Natural killer cell treated with Interleukin-12 subunit alpha and Interleukin-12 subunit beta and Interleukin-15 and Interleukin-18, amount 100 ng/mL, for 72 hours (primary cell): ENCODE measurements at regions not wholly inside any gene's neighbourhood (a gene's known extent, or its start where the extent isn't known, plus 50 kb on each side); places are given as distances from the start of the nearest gene placed in this dataset.
A peak's percentile ranks its signal among the peaks of the same experiment; 100 is the strongest.

Experiments
- ATAC-seq, 2 donors: fragments of 150-1000 bp; cut with Tn5 transposase in 1 of 2; sonication (Bioruptor Pico), chemical (Tn5 transposase) in 1 of 2; 2 replicates each; pipeline ENCODE4 v1.10.0; 2021
- DNase-seq: peaks from one replicate; pipeline ENCODE4 v3.0.0; 2022; ENCODE audit warnings: low spot score
- H3K27ac Mint-ChIP-seq, 2 donors: 1 replicate in 1 of 2; 2 replicates in 1 of 2; pipeline ENCODE4 v1.8.0; 2022; ENCODE audit warnings: mixed read lengths in 2 of 2, mild to moderate bottlenecking in 1 of 2, moderate library complexity in 1 of 2
- H3K27me3 Mint-ChIP-seq, 2 donors: 1 replicate in 1 of 2; 2 replicates in 1 of 2; pipeline ENCODE4 v1.8.0; 2022; ENCODE audit warnings: mixed read lengths in 2 of 2
- H3K36me3 Mint-ChIP-seq: one replicate; pipeline ENCODE4 v1.8.0; 2022; ENCODE audit warnings: mixed read lengths
- H3K4me1 Mint-ChIP-seq, 2 donors: 1 replicate in 1 of 2; 2 replicates in 1 of 2; pipeline ENCODE4 v1.8.0; 2022; ENCODE audit warnings: low read depth in 2 of 2, mixed read lengths in 2 of 2, mild to moderate bottlenecking in 1 of 2
- H3K4me3 Mint-ChIP-seq: one replicate; pipeline ENCODE4 v1.8.0; 2022; ENCODE audit warnings: mixed read lengths
- H3K9me3 Mint-ChIP-seq: 2 replicates; pipeline ENCODE4 v1.8.0; 2022; ENCODE audit warnings: mixed read lengths

DNA sequence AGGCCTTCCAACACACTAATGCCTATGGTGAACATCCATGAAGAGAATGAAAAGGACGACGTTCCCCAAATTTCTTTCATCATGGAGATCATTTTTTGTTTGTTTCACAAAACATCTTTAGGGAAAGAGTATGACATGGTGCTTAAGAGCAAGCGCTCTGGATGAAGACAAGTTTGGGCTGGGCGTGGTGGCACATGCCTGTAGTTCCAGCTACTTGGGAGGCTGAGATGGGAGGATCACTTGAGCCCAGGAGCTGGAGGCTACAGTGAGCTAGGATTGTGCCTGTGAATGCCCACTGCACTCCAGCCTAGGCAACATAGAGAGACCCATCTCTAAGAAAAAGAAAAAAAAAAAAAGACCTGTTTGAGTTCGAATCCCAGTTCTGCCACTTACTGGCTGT is 253.1 kb downstream of the PTPRU start:
- H3K4me3 Mint-ChIP-seq, result no peak overlapping the region
- H3K9me3 Mint-ChIP-seq, result no peaks in the 10 kb centered on the region
- ATAC-seq (no peak), DNase-seq (no peak)
- H3K27me3 Mint-ChIP-seq, result peaks cover 8 to 26% of the 10 kb centered on the region in 2 donors
- H3K27ac Mint-ChIP-seq, result no peak overlapping the region
- H3K36me3 Mint-ChIP-seq, result no peaks in the 10 kb centered on the region
- no peaks in the 10 kb centered on the region for H3K4me1 Mint-ChIP-seq

DNA sequence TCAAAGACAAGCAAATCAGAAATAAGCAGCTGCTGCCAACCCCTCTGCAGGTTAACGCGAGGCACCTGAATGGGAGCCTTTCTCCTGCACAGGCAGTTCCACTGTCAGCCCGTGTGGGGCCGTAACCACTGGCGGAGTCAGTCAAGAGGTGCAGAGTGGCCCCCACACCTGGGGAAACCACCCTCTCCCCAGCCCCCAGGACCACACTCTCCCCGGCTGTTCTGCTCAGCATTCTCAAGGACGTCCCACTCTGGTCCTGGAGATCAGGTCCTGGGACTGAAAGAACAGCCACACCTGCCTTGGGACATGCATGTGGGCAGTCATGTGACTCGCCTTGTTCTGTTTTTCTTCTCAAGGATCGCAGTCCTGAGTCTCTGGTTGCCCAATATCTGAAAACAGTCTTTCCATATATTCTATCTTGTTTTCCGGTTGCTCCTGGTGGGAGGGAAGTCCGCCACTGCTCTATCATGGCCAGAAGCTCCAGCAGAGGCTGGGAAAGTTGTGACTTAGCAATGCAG is 252.5 kb downstream of the PTPRU start:
- H3K27ac Mint-ChIP-seq, result no peak overlapping the region
- no peaks in the 10 kb centered on the region for H3K9me3 Mint-ChIP-seq
- no peak for DNase-seq
- H3K36me3 Mint-ChIP-seq, result no peaks in the 10 kb centered on the region
- no peaks in the 10 kb centered on the region for H3K4me1 Mint-ChIP-seq
- no peak for ATAC-seq
- H3K27me3 Mint-ChIP-seq, result peaks cover 8 to 26% of the 10 kb centered on the region in 2 donors
- no peak overlapping the region for H3K4me3 Mint-ChIP-seq

DNA sequence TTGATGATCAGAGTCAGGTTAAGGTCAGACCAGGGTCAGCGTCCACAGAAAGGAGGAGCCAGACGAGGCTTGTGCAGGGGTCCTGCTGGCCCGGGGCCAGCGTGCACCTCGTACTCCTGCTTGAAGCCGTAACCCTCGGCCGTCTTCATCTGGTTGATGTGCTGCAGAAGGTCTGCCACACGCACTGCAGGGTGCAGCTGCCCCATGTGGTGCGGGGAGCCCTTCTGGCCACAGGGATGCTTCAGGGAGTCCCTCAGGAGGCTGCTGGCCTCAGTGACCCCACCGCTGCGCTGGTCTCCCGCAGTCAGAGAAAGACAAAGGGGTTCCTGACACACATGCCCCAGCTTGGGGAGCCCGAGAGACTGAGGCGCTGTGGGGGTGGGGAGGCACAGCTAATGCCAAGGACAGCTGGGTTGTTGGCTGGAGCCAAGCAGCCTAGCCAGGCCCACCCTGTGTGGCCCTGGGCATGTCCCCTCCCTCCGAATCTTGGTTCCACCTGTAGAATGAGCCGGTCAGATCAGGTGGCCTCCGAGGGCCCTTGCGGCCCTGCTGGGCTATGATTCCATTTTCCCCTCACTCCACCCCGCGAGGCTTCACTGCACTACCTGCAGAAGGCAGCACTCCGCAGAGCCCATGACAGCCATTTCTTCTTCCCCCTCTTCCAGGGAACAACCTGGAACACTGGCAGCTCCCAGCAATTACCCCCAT is 251.9 kb downstream of the PTPRU start:
- no peak overlapping the region for H3K27ac Mint-ChIP-seq
- H3K4me3 Mint-ChIP-seq, result no peak overlapping the region
- DNase-seq, result no peak
- no peaks in the 10 kb centered on the region for H3K4me1 Mint-ChIP-seq
- H3K27me3 Mint-ChIP-seq, result peaks cover 8 to 22% of the 10 kb centered on the region in 2 donors
- H3K9me3 Mint-ChIP-seq, result no peaks in the 10 kb centered on the region
- peak in 1 of 2 donors; percentile 11 for ATAC-seq
- H3K36me3 Mint-ChIP-seq, result no peaks in the 10 kb centered on the region

DNA sequence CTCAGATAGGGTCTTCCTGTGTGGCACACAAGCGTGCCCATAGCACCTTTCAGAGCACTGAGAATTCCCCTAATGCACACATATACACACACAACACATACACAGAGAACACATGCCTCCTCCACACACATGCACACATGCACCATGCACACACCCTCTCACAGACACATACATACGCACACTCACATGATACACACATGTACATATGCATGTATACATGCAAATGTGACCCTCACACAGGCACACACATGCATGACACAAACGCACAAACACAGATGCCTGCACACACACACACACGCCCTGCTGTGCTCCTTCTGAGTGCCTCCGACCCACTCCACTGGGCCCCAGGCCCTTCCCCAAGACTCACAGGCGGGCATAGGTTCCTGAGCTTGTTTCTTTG is 251.0 kb downstream of the PTPRU start:
- ATAC-seq, result no peak
- DNase-seq, result no peak
- peaks cover 12 to 27% of the 10 kb centered on the region in 2 donors for H3K27me3 Mint-ChIP-seq
- H3K9me3 Mint-ChIP-seq, result no peaks in the 10 kb centered on the region
- no peak overlapping the region for H3K4me3 Mint-ChIP-seq
- H3K36me3 Mint-ChIP-seq, result no peaks in the 10 kb centered on the region
- H3K4me1 Mint-ChIP-seq, result no peaks in the 10 kb centered on the region
- H3K27ac Mint-ChIP-seq, result no peak overlapping the region

DNA sequence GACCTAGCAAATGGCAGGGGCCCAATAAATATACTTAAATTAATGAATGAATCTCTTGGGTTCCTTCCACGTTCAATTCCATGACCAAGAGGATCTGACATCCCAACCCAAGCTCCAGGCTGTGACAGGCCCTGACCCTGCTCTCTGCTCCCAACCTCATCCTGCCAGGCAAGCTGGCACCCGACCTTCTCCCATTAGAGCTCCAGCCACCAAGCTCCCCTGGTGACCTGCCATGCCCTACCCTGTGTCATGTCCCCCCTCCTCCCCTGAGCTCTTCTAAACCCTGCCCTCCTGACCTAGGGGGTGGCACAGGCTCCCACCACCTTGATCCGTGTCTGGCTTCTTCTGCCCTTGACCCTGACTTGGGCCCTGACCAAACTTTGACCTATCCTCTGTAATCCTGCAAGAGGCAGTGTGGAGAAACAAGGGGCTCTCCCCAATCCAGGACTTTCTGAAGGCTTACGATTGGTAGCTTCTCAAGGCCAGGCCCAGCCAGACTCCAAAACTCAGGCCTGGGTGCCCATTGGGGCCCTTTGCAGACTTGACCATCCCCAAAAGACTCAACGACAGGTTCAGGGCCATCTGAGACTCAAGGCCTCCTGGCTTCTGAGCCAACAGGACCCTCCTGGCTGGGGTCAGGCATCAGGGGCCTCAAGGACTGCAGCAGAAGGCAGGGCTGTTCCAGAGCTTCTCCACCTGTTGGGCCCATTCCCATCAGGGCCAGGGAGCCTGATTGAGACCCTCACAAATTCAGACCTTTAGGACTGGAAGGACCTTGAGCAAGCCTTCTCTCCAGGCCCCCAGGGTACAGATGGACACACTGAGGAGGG is 249.0 kb downstream of the PTPRU start:
- Mint-ChIP-seq H3K36me3 (no peaks in the 10 kb centered on the region), H3K4me1 (no peaks in the 10 kb centered on the region), H3K27ac (no peak overlapping the region), H3K27me3 (peaks cover 14 to 33% of the 10 kb centered on the region in 2 donors), H3K4me3 (no peak overlapping the region), H3K9me3 (no peaks in the 10 kb centered on the region)
- DNase-seq (no peak), ATAC-seq (peak in 1 of 2 donors; percentile 28)

DNA sequence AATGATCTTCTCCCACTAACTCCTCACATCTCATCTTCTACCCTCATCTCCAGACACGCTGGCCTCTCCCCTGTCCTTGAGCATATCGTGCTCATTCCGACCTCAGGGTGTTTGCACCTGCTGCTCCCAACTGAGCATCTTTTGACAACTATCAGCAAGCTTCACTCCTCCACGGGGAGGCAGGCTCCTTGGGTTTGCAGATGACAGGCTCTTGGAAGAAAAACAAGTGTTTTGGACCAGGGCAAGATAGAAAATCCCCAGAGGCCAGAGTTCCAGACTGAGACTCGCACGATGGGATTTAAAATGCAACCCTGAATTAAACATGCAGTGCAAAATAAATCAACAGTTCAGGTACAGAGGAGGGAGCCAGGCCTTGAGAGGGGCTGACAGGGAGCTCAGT is 246.7 kb downstream of the PTPRU start:
- no peak for ATAC-seq
- DNase-seq, result peak; percentile 37
- no peak overlapping the region for H3K27ac Mint-ChIP-seq
- H3K4me1 Mint-ChIP-seq, result no peaks in the 10 kb centered on the region
- no peaks in the 10 kb centered on the region for H3K36me3 Mint-ChIP-seq
- no peak overlapping the region for H3K4me3 Mint-ChIP-seq
- no peaks in the 10 kb centered on the region for H3K9me3 Mint-ChIP-seq
- H3K27me3 Mint-ChIP-seq, result peaks cover 21 to 42% of the 10 kb centered on the region in 2 donors

DNA sequence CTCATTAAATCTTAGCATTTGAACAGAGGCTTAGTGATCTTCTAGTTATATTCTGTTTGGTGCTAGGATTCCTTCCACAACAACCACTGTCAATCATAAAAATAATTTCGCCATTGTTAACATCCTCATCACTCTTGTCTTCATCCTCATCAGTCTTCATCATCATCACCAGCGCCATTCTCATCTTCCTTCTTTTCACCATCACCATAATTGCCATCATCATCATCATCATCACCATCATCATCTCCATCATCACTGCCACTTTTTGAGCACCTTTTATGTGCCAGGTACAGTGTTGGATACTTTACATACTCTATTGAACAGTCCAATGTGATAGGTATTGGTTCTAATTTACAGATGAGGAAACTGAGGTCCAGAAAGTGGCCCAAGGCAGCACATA is 245.7 kb downstream of the PTPRU start:
- no peak for ATAC-seq
- DNase-seq, result no peak
- Mint-ChIP-seq H3K27me3 (peaks cover 18 to 41% of the 10 kb centered on the region in 2 donors), H3K4me1 (no peaks in the 10 kb centered on the region), H3K36me3 (no peaks in the 10 kb centered on the region), H3K9me3 (no peaks in the 10 kb centered on the region), H3K27ac (no peak overlapping the region), H3K4me3 (no peak overlapping the region)

DNA sequence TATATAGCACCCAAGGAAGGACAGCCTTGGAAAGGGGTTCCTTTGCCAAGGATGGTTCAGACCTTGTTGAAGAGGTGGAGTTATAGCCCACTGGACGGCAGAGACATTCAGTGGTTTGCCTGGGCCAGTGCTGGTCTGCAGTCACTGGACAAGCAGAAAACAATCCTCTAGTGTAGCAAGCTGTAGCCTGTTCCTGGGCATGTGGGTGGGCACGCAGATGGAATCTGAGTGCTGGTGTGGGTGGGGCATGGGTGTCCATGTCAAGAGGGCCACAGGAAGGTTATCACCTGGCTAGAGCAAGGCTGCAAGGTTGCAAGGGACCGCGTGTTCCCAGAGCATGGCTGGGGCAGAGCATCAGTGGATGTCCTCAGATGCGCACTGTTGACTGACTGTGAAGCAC is 244.7 kb downstream of the PTPRU start:
- Mint-ChIP-seq H3K9me3 (no peaks in the 10 kb centered on the region), H3K36me3 (no peaks in the 10 kb centered on the region), H3K4me1 (no peaks in the 10 kb centered on the region), H3K27me3 (peaks cover 24 to 49% of the 10 kb centered on the region in 2 donors), H3K27ac (no peak overlapping the region), H3K4me3 (no peak overlapping the region)
- no peak for ATAC-seq
- no peak for DNase-seq

DNA sequence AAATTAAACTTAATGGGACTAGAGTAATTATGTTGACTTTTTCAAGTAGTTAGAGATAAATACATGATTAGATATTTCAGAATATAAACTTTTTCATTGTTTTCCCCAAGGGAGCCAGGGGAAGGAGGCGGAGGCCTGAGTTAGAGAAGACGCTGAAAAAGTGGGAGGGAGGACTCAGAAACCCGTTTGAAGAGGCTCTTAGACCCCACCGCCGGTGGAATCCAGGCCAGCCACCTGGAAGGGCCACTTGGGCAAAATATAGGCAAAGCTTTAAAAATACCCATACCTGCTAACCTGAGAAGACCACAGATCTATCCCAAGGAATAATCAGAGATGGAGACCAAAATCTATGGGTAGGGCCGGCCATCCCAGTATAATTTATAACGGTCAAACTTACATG is 242.6 kb downstream of the PTPRU start:
- H3K27me3 Mint-ChIP-seq, result peaks cover 34 to 50% of the 10 kb centered on the region in 2 donors
- DNase-seq (no peak), ATAC-seq (no peak)
- no peaks in the 10 kb centered on the region for H3K36me3 Mint-ChIP-seq
- H3K9me3 Mint-ChIP-seq, result no peaks in the 10 kb centered on the region
- H3K4me3 Mint-ChIP-seq, result no peak overlapping the region
- H3K4me1 Mint-ChIP-seq, result no peaks in the 10 kb centered on the region
- no peak overlapping the region for H3K27ac Mint-ChIP-seq

DNA sequence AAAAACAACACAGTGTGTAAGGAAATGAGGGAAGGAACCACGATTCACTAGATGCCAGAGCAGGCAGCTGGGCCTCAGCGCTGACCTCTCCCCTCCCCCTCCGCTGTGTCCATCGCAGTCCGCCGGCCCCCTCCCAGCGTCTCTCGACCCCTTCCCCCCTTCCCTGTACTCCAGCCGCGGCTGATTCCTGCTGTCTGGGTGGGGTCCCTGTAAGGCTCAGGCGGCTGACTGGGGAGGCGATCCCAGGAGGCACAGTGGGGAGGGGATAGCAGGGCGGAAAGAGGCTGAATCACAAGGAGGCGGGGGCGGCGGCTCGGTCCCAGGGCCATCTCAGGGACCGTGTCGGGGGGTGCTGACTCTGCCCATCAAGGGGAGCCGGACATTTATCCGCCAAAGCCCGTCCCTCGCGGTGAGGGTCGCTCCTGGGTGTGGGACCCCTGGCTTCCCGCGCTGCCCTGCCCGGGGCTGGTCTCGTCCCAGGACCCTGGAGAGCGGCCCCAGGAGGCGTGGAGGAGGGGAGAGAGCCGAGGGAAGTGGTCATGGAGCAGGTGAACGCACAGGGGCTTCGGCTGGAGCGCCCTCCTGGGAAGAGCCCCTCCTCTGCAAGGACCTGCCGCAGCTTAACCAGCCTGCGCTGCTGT is 241.9 kb downstream of the PTPRU start:
- Mint-ChIP-seq H3K36me3 (no peaks in the 10 kb centered on the region), H3K4me1 (no peaks in the 10 kb centered on the region), H3K9me3 (no peaks in the 10 kb centered on the region), H3K27me3 (peaks cover 38 to 56% of the 10 kb centered on the region in 2 donors), H3K27ac (no peak overlapping the region), H3K4me3 (no peak overlapping the region)
- ATAC-seq (no peak), DNase-seq (peak; percentile 58)

DNA sequence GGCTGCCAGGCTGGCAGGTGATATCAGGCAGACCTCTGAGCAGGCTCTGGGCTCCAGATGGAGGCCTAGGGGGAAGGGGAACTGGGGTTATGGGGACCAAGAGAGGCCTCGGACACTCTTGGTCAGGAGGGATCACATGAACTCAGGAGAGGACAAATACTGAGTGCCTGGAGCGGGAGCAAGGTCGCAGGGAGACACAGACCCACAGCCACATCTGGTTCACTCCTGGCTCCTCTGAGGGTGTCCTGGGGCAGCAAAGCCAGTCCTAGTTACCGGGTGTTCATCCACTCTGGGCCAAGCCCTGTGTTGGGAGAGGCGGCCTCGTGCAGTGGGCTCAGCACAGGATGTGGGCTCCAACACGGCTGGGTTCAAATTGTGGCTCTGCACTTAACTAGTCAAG is 239.0 kb downstream of the PTPRU start:
- Mint-ChIP-seq H3K36me3 (no peaks in the 10 kb centered on the region), H3K27ac (no peak overlapping the region), H3K4me3 (no peak overlapping the region), H3K9me3 (no peaks in the 10 kb centered on the region), H3K27me3 (peaks cover 38 to 48% of the 10 kb centered on the region in 2 donors), H3K4me1 (no peaks in the 10 kb centered on the region)
- ATAC-seq (no peak), DNase-seq (peak; percentile 37)

DNA sequence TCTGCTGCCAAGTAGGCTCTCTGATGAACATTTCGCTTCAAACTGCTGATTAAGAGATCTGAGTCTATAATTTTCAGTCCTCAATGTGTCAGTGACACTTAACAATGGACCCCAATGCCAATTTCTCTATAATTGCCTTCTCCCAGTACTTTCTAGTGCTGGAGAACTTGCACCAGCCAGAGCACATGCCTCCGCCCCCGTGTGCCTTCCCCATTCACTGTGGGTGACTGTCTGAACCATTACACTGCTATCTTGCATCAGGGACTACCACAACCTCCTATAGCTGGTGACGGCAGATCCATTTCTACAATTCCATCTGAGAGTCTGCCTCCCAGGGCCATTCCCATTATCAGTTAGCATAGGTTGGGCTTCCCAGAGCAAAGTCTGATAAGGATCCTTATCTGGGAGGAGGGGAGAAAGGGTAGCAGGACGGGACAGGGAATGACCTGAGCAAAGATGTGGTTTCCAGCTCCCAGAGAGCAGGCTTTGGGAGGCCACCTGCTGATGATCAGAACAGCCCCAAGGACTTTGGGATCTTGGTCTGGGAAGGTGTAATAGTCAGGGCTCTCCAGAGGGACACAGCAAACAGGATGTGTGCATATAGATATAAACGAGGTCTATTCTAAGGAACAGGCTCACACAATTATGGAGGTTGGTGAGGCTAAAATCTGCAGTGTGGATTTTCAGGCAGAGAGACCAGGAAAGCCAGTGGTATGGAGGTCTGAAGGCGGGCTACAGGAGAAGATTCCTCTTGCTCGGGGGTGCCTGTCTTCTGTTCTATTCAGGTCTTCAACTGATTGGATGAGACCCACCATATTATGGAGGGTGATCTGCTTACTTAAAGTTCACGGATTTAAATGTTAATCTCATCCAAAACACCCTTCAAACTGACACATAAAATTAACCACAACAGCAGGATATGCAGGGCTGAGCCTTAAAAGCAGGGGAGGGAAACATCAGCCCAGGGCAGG is 238.2 kb downstream of the PTPRU start:
- DNase-seq (no peak), ATAC-seq (peak in 1 of 2 donors; percentile 16)
- peaks cover 38 to 48% of the 10 kb centered on the region in 2 donors for H3K27me3 Mint-ChIP-seq
- no peaks in the 10 kb centered on the region for H3K4me1 Mint-ChIP-seq
- no peak overlapping the region for H3K27ac Mint-ChIP-seq
- no peaks in the 10 kb centered on the region for H3K9me3 Mint-ChIP-seq
- H3K4me3 Mint-ChIP-seq, result no peak overlapping the region
- no peaks in the 10 kb centered on the region for H3K36me3 Mint-ChIP-seq
